NCI-H2107 (cell line): ENCODE measurements at regions not wholly inside any gene's neighbourhood (a gene's known extent, or its start where the extent isn't known, plus 50 kb on each side); places are given as distances from the start of the nearest gene placed in this dataset.
"Not testable (repeated sequence)": the region's sequence is repeated elsewhere in the genome, so short reads cannot be mapped to it uniquely, and the experiment has no call there.

Experiments
- DNase-seq: peaks from one replicate; lab custom pipeline; 2025; lab: John Stamatoyannopoulos, UW

DNA sequence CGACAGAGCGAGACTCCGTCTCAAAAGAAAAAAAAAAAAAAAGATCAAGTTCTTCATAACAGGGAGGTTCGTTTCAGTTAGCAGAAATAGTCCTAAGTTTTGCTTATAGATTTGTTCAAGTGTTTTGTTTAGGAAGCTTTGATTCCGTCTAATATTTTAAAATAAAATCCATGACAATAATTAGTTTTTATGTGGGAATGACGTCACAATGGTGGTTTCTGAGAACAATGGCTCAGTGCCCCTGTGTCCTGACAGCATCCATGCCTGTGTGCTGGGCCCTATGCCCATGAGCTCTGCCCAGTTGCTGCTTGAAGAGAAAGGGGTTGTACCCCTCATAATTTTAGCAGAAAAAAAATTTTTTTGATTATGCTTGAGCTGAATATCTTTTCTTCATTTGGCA is 134.0 kb downstream of the SST start:
- no peak for DNase-seq

DNA sequence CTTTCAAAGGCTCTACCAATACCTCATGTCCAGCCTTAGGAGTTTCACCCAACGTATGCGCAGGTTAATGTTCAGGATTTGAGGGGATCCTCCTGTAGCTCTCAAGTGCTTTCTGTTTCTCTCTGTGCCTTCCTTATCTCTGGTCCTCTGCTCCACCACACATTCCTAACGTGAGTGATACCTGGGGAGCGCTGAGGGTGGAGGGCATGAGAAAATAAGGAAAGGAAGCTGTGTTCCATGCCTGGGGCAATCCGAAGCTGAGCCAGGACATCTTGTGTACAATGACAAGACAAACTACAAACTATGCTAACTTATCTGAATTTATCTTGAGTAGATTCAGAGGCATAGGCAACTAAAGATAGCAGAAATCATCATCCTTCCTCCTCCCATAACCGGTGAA is 136.4 kb downstream of the SST start:
- DNase-seq, result no peak

DNA sequence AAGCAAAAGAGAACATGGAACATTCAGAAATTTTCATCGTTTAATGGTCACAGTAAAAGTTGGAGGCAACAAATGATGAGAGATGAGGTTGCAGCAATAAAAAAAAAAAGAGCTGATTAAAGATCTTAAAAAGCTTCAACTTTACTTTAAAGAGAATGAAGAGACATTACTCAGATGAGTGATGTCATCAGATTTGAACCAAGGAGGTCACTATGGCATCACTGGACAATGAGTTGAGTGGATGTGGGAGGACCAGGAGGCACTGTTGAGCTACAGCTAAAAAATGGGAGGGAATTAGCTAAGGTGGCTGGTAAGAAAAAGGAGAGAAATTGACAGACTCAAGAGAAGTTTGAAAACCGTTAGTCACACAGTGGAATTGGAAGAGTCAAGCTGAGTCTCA is 138.4 kb downstream of the SST start:
- no peak for DNase-seq

DNA sequence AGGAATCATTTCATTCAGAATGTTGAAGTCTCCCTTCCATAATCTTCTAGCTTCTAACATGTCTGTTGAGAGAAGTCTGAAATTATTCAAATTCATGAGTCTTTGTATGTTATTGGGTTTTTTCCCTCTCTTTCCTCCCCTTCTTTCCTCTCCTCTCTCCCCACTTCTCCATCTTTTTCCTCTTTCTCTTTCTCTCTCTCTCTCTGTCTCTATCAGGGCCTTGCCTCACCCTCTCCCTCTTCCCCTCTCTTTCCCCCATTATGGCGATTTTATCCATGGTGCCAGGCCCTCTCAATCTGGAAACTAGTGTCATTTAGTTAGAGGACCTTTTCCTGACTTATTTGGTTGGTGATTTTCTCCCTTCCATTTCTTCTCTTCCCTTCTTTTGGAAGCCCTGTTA is 147.3 kb downstream of the SST start:
- DNase-seq, result no peak

DNA sequence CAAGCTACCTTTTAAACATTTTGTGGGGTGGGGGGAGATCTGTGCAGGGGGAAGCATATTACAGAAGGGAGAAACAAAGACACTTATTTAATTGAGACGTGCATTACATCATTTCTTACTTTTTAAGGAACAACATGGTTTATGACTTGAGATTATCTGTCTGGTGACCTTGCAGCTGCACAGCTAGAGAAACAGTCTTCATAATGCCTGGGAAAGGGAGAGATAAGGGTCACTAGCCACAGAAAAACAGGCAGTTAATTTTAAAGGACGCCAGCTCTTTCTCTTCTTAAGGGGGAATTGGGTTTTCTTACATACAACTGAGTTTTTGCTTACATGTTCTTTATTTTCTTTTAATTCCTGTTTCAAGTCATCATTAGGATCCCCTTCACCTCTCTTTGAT is 147.9 kb downstream of the SST start:
- no peak for DNase-seq

DNA sequence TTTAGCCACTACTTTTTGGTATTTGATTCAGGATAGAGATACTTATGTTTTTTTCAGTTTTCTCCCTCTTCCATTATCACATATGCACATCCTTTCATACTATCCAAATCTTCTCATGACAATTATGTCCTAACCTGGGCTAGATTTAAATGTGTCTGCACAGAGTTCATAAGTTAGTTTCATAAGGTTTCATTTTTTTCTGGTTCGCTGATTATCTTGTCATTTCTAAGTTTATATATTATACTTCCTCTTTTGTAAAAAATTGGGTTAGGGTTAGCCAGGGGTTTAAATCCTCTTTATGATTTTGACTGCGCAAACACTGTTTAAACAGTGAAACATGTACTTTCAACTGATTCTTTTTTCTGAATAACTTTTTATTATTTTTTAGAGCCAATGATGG is 148.6 kb downstream of the SST start:
- no peak for DNase-seq

DNA sequence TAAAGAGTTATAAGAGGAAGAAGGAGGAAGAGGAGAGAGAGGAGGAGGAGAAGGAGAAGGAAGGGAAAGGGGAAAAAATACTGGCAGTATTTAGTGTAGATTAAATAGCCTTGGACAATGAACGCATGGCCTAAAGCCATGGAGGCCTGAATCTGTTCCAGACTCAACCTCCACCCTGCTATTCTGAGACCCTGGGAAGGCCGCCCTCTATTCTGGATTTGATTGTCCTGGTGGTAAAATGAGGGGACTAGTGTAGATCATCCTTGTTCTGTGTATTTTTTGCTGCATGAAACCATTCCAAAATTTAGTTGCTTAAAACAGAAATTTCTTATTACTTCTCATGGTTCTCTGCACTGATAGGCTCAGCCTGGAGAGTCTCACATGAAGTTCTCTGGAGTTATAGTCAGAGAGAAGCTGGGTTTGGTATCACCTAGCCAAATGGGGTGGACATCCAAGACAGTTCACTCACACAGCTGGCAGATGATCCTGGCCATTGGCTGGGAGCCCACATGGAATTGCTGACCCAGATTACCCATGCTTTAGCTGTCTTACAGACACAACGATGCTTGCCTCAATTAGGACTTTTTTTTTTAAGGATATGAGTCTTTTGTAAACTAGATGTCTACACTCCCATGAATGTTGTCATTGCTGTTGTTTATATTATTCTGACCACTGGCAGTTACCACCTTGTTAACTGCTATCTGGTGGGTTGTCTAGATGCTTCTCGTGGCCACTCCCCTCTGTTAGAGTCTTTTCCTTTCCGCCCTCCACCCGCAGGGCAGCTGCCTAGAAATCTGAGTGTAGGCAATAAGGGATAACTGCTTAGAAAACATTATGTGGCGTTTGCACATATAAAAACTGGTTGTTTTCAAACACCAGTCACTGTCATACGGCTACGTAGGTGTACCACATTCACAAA is 149.9 kb downstream of the SST start:
- no peak for DNase-seq

DNA sequence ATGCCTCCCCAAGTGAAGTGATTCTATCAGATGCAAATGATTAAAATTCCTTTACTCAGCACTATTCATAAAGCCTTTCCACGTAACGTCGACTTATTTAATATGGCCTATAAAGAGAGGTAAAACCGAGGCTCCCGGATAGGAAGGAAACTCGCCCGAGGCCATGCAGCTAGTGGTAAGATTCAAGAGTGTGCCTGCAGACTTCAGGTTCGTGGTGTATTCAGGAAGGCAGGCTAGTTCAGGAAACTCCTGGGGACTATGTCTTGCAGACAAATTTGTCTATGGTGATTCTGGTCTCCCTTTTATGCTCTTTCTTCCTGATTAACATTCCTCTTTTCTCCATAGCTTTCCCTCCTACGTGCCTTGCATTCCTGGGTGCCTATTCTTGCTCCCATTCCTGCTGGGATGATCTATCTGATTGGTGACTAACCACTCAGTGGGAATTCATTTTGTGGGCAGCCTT is 150.7 kb downstream of the SST start:
- DNase-seq, result no peak

DNA sequence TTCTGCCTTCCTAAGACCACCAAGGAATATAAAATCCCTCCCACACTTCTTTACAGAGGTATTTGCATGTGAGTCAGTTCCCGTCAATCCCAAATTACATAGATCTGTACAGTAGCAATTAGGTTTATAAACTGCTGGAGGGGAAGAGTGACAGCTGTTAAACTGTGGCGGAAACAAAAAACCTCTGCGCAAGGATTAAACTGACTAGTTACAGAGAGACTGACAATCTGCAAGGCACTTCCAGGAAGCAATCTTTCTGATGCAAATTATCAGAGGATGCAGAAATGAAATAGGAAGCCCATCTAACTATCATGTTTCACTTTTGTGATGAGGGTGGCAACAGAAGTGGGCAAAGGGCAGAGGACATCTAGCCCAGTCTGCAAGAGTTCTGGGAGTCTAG is 150.4 kb downstream of the RTP4 start:
- DNase-seq, result no peak

DNA sequence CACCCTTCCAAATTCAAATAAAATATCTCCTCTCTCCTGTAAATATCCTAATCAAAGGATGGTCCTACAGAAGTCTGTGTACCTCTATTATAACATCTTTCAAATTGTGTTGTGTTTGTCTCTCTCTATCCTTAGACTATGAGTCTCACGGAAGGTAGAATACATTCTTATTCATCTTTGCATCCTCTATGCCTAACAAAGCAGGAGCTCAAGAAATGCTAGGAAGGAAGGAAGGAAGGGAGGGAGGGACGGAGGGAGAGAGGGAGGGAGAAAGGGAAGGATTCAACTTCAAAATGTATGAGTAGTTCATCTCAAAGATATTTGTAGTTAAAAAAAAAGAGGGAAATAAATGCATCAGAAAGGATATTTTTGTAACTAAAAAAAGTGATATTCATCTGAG is 150.0 kb downstream of the RTP4 start:
- no peak for DNase-seq

DNA sequence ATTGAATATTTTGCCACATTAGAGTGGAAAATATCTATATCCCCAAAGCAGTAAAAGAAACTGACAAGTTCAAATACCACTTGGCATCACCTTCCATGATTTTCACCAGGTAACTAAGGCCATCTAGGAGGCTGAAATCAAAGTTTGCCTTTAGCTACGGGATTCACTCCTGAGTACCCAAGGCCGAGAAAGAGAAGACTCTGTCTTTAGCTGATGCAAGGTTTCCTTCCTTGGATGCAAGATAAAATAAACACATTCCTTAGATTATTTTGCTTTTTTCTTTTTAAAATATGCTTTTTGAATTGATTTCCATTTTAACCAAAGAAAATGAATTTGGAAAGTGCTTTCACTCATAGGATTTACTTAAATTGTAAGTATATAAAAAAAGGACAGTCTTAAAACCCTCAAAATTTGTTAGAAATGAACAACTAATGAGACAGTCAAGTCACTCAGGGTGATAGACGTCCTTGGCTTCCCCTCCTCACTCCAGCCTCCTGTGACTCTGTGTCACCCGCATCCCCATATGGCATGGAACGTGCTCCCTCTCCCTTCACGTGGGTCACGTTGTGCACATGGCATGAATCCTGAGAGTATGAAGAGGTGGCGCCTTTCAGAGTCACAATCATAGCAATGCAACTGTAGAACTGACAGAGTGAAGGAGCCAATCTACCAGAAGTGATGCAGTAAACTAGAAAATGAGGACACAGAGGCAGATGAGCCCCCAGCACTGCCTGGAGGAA is 148.4 kb downstream of the RTP4 start:
- DNase-seq, result no peak

DNA sequence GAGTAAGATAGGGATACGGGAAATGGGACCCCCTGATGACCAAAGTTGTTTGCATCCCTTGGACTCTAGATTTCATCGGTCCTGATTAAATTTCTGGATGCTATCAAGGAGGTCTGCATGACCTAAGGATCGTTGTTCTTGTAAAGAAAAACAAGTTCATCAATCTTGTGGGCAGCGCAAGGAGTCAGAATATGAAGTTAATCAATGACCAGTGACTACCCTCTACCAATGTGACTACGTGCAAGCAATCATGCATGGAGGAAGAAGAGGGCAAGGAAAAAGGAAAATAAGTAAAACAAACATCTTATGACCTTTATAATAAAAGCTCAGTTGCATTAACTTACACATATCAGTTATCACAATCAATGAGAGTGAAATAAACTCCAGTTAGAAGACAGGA is 139.7 kb downstream of the RTP4 start:
- no peak for DNase-seq

DNA sequence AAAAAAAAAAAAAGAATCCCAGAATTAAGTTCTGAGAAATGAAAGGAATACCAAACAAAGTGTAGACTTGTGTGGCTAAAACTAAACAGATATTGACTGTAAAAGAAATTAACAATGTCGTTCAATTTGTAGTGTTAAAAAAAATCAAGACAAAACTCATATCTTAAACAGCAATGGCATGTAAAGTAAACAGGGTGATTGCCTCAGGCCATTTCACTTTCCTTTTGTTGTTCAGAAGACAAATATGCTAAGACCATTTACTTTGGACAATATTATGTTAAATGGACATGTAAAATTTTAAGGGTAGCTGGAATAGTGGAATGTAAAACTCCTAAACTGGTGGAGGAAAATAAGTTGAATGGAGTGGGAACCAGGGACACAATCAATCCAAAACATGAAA is 139.1 kb downstream of the RTP4 start:
- DNase-seq, result no peak

DNA sequence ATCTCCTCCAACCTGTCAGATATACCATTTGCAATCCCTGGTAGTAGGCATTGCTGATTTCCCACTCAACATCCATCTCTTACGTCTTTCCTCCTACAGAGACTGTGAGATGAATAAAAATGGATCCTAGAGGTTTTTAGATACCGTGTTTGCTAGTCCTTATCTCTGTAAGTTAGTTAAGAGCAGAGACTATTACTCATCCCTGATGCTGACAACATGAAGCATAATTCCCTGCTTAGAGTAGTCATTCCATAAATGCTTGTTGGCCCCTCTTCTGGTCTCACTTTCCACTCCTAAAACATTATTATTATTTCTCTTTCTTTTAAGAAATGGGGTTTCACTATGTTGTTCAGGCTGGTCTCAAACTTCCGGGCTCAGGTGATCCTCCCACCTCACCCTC is 136.2 kb downstream of the RTP4 start:
- no peak for DNase-seq

DNA sequence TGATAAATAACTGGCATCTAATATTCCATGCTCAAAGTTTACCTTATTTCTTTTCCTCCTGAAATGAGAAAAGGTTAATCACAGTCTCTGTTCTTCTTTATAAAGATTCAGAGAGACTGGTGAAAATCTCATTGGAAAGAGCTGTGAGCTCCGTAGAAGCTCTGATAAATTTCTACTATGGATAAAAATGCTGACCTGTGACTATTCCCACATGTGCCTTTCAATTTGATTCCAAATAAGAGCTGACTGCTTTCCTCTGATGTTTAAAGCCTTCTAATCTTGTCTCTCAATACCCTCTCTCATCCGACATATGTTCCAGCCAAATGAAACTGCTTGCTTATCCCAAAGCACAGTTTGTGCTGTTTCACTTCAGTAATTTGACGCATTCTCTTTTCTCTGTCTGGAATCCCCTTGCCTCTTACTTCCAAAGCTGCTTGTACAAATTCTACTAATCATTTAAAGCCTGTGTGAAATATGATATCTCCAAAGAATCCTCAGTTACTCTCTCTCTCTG is 130.1 kb downstream of the RTP4 start:
- DNase-seq, result no peak

DNA sequence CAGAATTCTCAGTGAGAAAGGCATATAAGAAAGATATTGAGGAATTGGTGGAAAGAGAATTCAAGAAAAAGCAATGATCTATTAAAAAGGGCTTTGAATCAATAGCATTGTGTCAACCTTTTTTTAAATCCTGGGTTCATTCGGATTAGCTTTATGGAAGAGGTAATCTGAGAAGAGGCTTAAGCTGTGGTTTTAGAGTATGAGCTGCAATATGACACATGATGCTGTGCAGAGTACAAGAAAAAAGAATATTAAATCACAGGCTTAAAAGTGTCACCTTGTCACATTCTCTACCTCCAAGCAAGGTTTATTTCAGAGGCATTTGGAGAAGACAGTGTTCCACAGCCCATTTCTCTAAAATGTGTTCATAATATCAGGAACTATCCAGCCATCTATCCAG is 128.9 kb downstream of the RTP4 start:
- no peak for DNase-seq

DNA sequence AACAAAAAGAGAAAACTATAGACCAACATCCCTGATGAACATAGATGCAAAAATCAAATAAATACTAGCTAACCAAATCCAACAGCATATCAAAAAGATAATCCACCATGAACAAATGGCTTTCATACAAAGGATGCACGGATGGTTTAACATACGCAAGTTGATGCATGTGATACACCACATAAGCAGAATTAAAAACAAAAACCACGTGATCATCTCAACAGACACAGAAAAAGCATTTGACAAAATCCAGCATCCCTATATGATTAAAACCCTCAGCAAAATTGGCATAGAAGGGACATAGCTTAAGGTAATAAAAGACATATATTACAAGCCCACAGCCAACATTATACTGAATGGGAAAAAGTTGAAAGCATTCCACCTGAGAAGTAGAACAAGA is 125.9 kb downstream of the RTP4 start:
- not testable (repeated sequence) for DNase-seq

DNA sequence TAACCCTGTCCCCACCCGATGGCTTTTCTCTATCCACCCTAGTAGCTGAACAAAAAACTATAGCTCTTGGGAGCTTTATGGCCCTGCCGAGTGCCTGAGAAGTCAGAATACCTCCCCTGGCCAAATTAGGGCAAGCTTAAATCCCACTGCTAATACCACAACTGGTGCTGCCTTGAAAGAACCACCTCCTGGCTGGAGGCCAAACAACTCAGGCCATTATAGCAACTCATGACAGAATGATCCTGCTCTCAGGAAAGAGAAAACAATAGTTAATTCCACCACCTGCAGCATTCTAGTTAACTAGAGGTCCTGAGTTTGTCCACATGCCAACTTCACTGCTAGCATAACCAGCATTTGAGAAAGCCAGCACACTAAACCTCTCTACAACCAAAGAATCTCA is 123.2 kb downstream of the RTP4 start:
- no peak for DNase-seq

DNA sequence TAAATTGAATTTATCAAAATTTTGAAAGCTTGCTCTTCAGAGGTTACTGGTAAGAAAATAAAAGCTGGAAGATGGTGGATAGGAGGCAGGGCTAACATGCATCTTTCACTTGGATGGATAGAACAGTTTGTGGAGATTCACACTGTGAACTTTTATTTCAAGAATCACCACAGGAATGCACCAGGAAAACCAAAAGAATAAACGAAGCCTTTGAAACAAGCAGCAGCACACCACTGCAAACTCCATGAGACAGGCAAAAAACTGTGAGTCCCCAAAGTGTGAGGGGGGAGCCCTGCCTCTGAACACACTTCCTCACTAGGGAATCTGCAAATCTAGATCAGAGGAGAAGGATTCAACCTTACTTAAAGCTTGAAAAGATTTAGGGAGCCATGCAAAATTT is 122.2 kb downstream of the RTP4 start:
- no peak for DNase-seq

DNA sequence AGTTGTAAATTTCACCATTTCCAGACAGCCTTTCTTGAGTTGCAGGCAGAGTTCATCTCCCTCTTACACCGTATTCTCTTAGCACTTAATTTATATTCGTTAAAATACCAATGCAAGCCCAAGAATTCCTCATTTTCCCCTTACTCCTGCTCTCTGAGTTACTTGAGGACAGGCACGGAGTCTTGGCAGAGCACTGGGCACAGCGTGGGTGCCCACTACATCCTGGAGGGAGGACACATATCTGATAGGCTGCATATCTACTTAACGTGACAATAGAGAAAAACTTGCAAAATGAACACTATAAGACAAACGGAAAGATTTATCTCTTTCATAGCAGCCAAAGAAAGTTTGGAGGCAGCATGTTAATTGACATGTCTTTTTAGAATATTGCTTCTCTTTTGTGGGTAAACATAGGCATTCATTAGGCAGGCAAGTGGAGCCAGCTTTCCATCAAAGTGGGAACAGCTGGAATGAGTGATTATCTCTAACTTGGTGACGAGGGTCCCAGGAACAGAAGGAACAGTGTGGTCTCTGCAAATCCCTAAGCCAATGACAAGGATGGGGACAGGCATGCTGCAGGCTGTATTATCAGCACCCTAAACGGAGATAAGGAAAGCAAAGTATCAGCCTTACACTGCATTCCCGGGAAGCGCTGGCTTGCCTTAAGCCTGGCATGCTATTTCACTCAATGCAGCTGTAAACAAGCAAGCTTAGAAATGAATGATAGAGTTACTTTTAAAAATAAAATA is 116.5 kb downstream of the RTP4 start:
- DNase-seq, result no peak

DNA sequence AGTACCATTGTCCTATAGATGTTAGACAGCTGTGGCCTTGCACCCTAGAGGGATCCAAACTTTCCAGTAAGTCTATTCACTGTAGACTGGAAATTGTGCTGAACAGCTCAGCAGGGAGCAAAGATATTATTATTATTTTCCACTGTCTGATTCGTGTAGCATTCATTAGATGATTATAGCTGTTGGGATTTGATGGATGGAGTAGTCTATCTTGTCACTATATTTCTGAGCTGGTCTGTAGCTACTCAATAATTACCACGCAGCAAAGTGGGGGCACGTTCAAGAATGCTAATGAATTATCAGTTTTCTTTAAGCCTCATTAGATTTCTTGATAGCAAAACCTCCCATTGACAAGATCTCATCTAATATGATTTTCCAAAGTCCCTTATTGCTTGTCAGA is 113.2 kb downstream of the RTP4 start:
- DNase-seq, result no peak

DNA sequence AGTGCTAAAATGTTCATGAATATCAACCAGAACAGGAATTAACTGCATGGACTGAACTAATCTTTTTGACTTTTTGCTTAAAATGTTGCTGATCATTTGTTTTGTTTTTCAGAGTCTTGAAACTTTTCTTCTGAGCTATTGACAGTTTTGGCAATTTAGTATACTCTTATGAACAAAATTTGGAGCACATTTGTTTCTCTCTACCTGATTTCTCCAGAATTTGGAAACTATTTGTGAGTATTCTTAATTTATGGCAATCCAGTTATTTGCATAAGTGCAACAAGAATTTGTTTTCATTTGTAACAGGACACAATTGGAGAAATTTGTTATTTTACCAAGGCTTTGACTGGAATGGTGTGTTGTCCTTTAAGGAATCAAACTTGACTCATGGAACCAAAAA is 107.4 kb downstream of the RTP4 start:
- not testable (repeated sequence) for DNase-seq
